Body of pancreas (tissue), 4 donors: ENCODE measurements at regions not wholly inside any gene's neighbourhood (a gene's known extent, or its start where the extent isn't known, plus 50 kb on each side); places are given as distances from the start of the nearest gene placed in this dataset.

Experiments used
- ATAC-seq: fragments of 150-250 bp; one replicate; pipeline ENCODE4 v1.9.1; 2016
- DNase-seq, 4 donors: peaks; one replicate each; pipeline ENCODE4 v3.0.0-alpha.2; 2019
- H3K27ac ChIP-seq, 4 donors: fragments of 200-600 bp; sonication (generic); 1 replicate in 3 of 4; 2 replicates in 1 of 4; pipeline versions ENCODE4 v1.5.1 to v1.6.1; 2016 to 2019; ENCODE audit warnings: mild to moderate bottlenecking in 1 of 4, mixed read lengths in 1 of 4, moderate library complexity in 1 of 4
- H3K27me3 ChIP-seq, 2 donors: fragments of 200-600 bp; sonication (generic); one replicate each; pipeline ENCODE4 v1.6.0; 2016; ENCODE audit warnings: mild to moderate bottlenecking in 1 of 2
- H3K36me3 ChIP-seq, 2 donors: fragments of 200-600 bp; sonication (generic); replicated peaks in 1 of 2; 2 replicates each; pipeline ENCODE4 v1.5.1; 2016; ENCODE audit warnings: low read depth in 2 of 2; ENCODE audit not compliant: insufficient read depth in 1 of 2
- H3K4me1 ChIP-seq: fragments of 200-600 bp; sonication (generic); one replicate; pipeline ENCODE4 v1.6.0; 2016
- H3K4me3 ChIP-seq, 2 donors: fragments of 200-600 bp; sonication (generic); 1 replicate in 1 of 2; 2 replicates in 1 of 2; pipeline ENCODE4 v1.5.1; 2016 to 2019
- H3K9me3 ChIP-seq, 3 donors: fragments of 200-600 bp; sonication (generic); 1 replicate in 2 of 3; 2 replicates in 1 of 3; pipeline ENCODE4 v1.5.1; 2016
- CTCF ChIP-seq, 7 experiments: fragments of 450-650 bp in 4 of 7; fragments of 200-600 bp in 3 of 7; sonication (generic) in 3 of 7; IDR thresholded peaks; one replicate each; pipeline ENCODE4 v1.5.1; 2016 to 2019; ENCODE audit warnings: antibody characterized with exemption in 7 of 7
- POLR2A ChIP-seq, 3 donors: fragments of 450-650 bp; IDR thresholded peaks; one replicate each; pipeline ENCODE4 v1.6.1; 2016; ENCODE audit warnings: antibody characterized with exemption in 3 of 3, mild to moderate bottlenecking in 2 of 3
- WGBS, 2 donors: methylation state at CpG; one replicate each; pipeline ENCODE4 v1.1.5; 2017; 5-methylcytosine and 5-hydroxymethylcytosine counted together
- intact Hi-C: fragments of 100-400 bp; cut with DNase I; formaldehyde crosslinking; loops from one replicate; pipeline ENCODE4 v1.15.1; 2023

GRCh38 chr10:120022357-120022756, 129.8 kb downstream of the SEC23IP start:
- H3K27ac ChIP-seq = no peak overlapping the region
- intact Hi-C loops = no loop called here
- ATAC-seq = no peak
- no peaks in the 10 kb centered on the region for H3K27me3 ChIP-seq
- no peak overlapping the region for H3K4me3 ChIP-seq
- H3K4me1 ChIP-seq = no peaks in the 10 kb centered on the region
- DNase-seq = no peak
- no peaks in the 10 kb centered on the region for H3K9me3 ChIP-seq
- TF ChIP-seq CTCF (IDR thresholded peaks at IDR 0.05) (no peak), POLR2A (IDR thresholded peaks at IDR 0.05) (no peak)
- WGBS, 2 donors = 55 to 62% methylated on average over 7 of the region's 7 CpGs
- H3K36me3 ChIP-seq = no peaks in the 10 kb centered on the region

DNA sequence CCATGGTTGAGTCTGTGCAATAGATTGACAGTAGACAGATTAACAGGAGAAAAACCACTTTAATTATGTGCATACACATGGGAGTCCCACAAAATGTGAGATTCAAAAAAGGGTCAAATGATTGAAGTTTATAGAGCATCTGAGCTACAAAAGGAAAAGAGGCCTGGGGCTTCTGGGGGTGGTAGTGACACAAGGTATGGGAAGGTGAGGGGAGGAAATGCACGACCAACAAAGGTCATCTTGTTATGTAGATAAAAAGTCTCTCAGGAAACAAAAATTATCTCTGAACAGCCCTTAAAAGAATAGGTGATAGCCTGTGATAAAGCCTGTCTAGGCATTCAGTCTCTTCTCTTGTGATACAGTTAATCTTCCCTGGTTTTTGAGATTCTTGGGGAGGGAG, 141.7 kb downstream of the SEC23IP start:
- Histone ChIP-seq H3K36me3 (no peaks in the 10 kb centered on the region), H3K27me3 (no peaks in the 10 kb centered on the region), H3K9me3 (no peaks in the 10 kb centered on the region), H3K4me3 (no peak overlapping the region), H3K4me1 (no peaks in the 10 kb centered on the region), H3K27ac (no peak overlapping the region)
- ATAC-seq (no peak), DNase-seq (no peak)
- WGBS, 2 donors = 52 to 63% methylated on average over 1 of the region's 1 CpG
- intact Hi-C loops = no loop called here
- TF ChIP-seq POLR2A (IDR thresholded peaks at IDR 0.05) = no peak
- TF ChIP-seq CTCF (IDR thresholded peaks at IDR 0.05) = no peak

GRCh38 chr10:120039046-120039445, 146.5 kb downstream of the SEC23IP start:
- no peaks in the 10 kb centered on the region for H3K9me3 ChIP-seq
- no peaks in the 10 kb centered on the region for H3K4me1 ChIP-seq
- intact Hi-C loops = no loop called here
- ATAC-seq (no peak), DNase-seq (no peak)
- TF ChIP-seq CTCF (IDR thresholded peaks at IDR 0.05) = no peak
- TF ChIP-seq POLR2A (IDR thresholded peaks at IDR 0.05) = no peak
- H3K4me3 ChIP-seq = no peak overlapping the region
- H3K27me3 ChIP-seq = no peaks in the 10 kb centered on the region
- no peaks in the 10 kb centered on the region for H3K36me3 ChIP-seq
- no peak overlapping the region for H3K27ac ChIP-seq

DNA sequence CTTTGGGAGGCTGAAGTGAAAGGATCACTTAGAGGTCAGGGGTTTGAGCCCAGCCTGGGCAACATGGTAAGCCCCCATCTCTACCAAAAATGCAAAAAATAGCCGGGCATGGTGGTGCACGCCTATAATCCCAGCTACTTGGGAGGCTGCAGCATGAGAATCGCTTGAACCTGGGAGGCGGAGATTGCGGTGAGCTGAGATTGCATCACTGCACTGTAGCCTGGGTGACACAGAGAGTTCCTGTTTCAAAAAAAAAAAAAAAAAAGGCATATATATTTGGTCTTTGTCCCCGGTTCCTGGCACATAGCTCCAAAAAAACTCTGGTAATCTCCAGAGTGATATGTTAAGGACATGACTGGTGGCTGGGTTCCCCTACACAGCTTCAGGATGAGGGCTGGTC, 147.3 kb downstream of the SEC23IP start:
- 82 to 86% methylated on average over 6 of the region's 6 CpGs for WGBS, 2 donors

More for the DNA sequence above, 147.3 kb downstream of the SEC23IP start:
- no peaks in the 10 kb centered on the region for H3K4me1 ChIP-seq
- H3K27ac ChIP-seq = no peak overlapping the region
- intact Hi-C loops = no loop called here
- ATAC-seq (no peak), DNase-seq (no peak)
- TF ChIP-seq POLR2A (IDR thresholded peaks at IDR 0.05) = no peak
- TF ChIP-seq CTCF (IDR thresholded peaks at IDR 0.05) = no peak
- H3K9me3 ChIP-seq = no peaks in the 10 kb centered on the region
- no peak overlapping the region for H3K4me3 ChIP-seq
- no peaks in the 10 kb centered on the region for H3K27me3 ChIP-seq
- no peaks in the 10 kb centered on the region for H3K36me3 ChIP-seq
